Breast epithelium (tissue), 4 donors: ENCODE measurements at regions not wholly inside any gene's neighbourhood (a gene's known extent, or its start where the extent isn't known, plus 50 kb on each side); places are given as distances from the start of the nearest gene placed in this dataset.

Experiments used
- DNase-seq, 2 donors: peaks; one replicate each; pipeline ENCODE4 v3.0.0-alpha.2; 2019; ENCODE audit warnings: low spot score in 2 of 2
- H3K27ac ChIP-seq, 2 donors: fragments of 200-600 bp; sonication (generic) in 1 of 2; one replicate each; pipeline ENCODE4 v1.5.1; 2016 to 2019; ENCODE audit warnings: mild to moderate bottlenecking in 1 of 2
- H3K27me3 ChIP-seq, 2 donors: fragments of 200-600 bp; sonication (generic) in 1 of 2; one replicate each; pipeline versions ENCODE4 v1.5.1 to v1.6.0; 2017 to 2019; ENCODE audit warnings: control low read depth in 1 of 2, mild to moderate bottlenecking in 1 of 2
- H3K36me3 ChIP-seq: fragments of 200-600 bp; one replicate; pipeline ENCODE4 v1.5.1; 2019
- H3K4me1 ChIP-seq, 2 donors: fragments of 200-600 bp; sonication (generic); one replicate each; pipeline ENCODE4 v1.5.1; 2016 to 2019; ENCODE audit warnings: control low read depth in 1 of 2
- H3K4me3 ChIP-seq, 3 donors: fragments of 200-600 bp; sonication (generic); 1 replicate in 2 of 3; 2 replicates in 1 of 3; pipeline ENCODE4 v1.5.1; 2016 to 2019; ENCODE audit warnings: mild to moderate bottlenecking in 3 of 3, moderate library complexity in 2 of 3
- H3K9me3 ChIP-seq, 2 donors: fragments of 200-600 bp; sonication (generic) in 1 of 2; one replicate each; pipeline ENCODE4 v1.5.1; 2016 to 2019; ENCODE audit warnings: control low read depth in 1 of 2
- POLR2A ChIP-seq: fragments of 450-650 bp; IDR thresholded peaks from one replicate; pipeline ENCODE4 v1.6.1; 2016; ENCODE audit warnings: antibody characterized with exemption, mild to moderate bottlenecking, moderate library complexity
- POLR2AphosphoS5 ChIP-seq, 3 donors: sonication (generic); formaldehyde crosslinking; IDR thresholded peaks; one replicate each; pipeline ENCODE4 v1.6.1; 2017; ENCODE audit warnings: antibody characterized with exemption in 3 of 3
- intact Hi-C: fragments of 100-400 bp; cut with DNase I; formaldehyde crosslinking; loops from one replicate; pipeline ENCODE4 v1.15.1; 2023; ENCODE audit warnings: low total_unique reads
- TF ChIP-seq, protein P1 (sequence below), 3 donors: fragments of 450-650 bp; IDR thresholded peaks; one replicate each; pipeline ENCODE4 v1.5.1; 2016 to 2017; ENCODE audit warnings: antibody characterized with exemption in 3 of 3, mild to moderate bottlenecking in 3 of 3, moderate library complexity in 3 of 3

DNA sequence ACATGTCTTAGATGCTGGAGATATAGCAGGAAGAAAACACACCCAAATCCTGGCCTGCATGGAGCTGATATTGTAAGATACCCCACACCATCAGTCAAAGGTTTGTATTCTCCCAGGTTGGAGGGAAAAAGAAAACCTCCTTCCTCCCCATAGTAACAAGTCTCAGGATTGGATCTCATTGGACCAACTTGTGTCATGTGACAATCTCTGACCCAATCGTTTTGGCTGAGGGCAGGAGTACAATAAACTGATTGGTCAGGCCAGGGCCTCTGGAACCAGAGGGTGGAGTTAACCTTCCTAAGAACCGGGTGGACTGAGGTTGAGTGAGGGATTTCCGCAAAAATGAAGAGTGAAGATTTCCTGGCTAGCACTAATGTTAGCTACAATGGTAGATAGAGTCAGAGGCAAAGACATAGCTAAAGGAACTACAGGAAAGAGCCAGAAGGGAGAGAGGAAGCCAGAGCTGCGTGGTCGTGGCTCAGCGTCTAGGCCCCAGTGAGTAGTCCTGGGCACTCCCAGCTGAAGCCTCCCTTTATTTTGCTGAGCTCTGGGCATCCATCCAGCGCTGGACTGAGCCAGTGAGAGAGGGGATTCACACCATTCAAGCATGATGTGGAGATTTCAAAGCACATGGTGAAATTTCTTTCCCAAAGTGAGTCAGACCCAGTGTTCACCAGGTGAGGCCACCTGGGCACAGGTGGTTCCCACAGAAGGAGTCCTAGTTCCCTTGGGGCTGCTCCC is 219.9 kb downstream of the AACS start:
- TF ChIP-seq, protein P1, sequence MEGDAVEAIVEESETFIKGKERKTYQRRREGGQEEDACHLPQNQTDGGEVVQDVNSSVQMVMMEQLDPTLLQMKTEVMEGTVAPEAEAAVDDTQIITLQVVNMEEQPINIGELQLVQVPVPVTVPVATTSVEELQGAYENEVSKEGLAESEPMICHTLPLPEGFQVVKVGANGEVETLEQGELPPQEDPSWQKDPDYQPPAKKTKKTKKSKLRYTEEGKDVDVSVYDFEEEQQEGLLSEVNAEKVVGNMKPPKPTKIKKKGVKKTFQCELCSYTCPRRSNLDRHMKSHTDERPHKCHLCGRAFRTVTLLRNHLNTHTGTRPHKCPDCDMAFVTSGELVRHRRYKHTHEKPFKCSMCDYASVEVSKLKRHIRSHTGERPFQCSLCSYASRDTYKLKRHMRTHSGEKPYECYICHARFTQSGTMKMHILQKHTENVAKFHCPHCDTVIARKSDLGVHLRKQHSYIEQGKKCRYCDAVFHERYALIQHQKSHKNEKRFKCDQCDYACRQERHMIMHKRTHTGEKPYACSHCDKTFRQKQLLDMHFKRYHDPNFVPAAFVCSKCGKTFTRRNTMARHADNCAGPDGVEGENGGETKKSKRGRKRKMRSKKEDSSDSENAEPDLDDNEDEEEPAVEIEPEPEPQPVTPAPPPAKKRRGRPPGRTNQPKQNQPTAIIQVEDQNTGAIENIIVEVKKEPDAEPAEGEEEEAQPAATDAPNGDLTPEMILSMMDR (IDR thresholded peaks at IDR 0.05): no peak
- TF ChIP-seq POLR2A (no peak), POLR2AphosphoS5 (IDR thresholded peaks at IDR 0.05) (no peak)
- Histone ChIP-seq H3K36me3 (no peaks in the 10 kb centered on the region), H3K27ac (no peak overlapping the region), H3K4me1 (no peaks in the 10 kb centered on the region), H3K9me3 (peaks cover 0 to 3% of the 10 kb centered on the region in 2 donors), H3K27me3 (peaks cover 0 to 23% of the 10 kb centered on the region in 2 donors), H3K4me3 (no peak overlapping the region)
- no peak for DNase-seq
- intact Hi-C loops: no loop called here

DNA sequence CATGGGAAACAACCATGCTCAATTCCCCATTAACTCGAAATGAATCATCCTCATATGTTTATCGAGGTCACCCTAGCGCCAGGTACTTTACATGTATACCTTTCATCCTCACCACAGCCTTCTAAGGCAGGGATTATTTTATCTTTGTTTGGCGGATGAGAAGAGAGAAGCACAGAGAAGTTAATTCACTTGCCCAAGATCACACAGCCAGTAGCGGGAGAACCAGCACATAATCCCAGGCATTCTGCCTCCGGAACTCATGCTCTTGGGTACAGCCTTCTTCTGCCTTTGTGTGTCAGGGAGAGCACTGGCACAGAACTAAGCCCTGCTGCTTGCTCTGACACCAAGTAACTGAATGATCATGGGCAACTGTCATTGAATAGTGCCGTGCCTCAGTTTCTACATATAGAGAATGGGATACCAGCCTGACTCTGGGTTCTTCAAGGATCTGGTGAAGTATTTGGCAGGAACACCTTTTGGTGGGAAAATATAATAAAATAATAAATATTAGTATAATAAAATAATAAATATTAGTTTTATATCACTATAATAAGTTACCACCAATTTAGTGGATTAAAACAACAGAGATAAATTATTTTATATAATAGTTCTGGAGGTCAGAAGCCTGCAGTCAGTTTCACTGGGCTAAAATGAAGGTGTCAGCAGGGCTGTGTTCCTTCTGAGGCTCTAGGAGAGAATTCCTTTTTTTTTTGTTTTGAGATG is 220.9 kb downstream of the AACS start:
- DNase-seq: no peak
- peaks cover 0 to 18% of the 10 kb centered on the region in 2 donors for H3K27me3 ChIP-seq
- H3K4me3 ChIP-seq: no peak overlapping the region
- intact Hi-C loops: no loop called here
- peaks cover 0 to 3% of the 10 kb centered on the region in 2 donors for H3K9me3 ChIP-seq
- H3K27ac ChIP-seq: no peak overlapping the region
- H3K36me3 ChIP-seq: no peaks in the 10 kb centered on the region
- TF ChIP-seq POLR2AphosphoS5 (IDR thresholded peaks at IDR 0.05) (no peak), POLR2A (no peak)
- TF ChIP-seq, protein P1 (IDR thresholded peaks at IDR 0.05): no peak
- H3K4me1 ChIP-seq: no peaks in the 10 kb centered on the region

DNA sequence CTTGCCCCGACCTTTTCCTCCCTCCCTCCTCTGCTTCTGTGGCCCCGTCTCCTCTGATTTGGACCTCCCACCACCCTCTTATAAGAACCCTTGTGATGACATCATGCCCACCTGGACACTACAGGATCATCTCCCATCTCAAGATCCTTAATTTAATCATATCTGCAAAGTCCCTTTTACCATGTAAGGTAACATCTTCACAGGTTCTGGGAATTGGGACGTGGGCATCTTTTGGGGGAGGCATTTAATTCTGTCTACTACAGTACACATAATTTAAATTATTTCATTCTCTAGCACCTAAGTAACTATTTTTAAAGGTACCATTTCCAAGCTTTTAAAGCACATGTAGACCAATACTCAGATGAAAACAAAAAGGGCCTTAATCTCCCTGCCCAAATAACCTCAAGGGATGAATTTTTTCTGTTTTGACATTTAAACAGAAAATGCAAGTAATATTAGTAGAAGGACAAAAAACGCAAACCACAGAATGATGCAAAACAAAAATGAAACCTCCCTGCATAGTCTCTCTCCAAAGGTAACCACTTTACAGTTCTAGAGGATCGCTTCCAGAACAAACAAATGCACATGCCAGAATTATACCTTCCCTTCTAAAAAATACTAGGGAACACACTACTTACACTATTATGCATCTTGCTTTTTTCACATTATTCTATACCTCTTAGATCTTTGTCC is 222.1 kb downstream of the AACS start:
- H3K9me3 ChIP-seq: peaks cover 0 to 3% of the 10 kb centered on the region in 2 donors
- H3K36me3 ChIP-seq: no peaks in the 10 kb centered on the region
- no peak for TF ChIP-seq POLR2A
- TF ChIP-seq, protein P1 (IDR thresholded peaks at IDR 0.05): no peak
- no peak for TF ChIP-seq POLR2AphosphoS5 (IDR thresholded peaks at IDR 0.05)

DNA sequence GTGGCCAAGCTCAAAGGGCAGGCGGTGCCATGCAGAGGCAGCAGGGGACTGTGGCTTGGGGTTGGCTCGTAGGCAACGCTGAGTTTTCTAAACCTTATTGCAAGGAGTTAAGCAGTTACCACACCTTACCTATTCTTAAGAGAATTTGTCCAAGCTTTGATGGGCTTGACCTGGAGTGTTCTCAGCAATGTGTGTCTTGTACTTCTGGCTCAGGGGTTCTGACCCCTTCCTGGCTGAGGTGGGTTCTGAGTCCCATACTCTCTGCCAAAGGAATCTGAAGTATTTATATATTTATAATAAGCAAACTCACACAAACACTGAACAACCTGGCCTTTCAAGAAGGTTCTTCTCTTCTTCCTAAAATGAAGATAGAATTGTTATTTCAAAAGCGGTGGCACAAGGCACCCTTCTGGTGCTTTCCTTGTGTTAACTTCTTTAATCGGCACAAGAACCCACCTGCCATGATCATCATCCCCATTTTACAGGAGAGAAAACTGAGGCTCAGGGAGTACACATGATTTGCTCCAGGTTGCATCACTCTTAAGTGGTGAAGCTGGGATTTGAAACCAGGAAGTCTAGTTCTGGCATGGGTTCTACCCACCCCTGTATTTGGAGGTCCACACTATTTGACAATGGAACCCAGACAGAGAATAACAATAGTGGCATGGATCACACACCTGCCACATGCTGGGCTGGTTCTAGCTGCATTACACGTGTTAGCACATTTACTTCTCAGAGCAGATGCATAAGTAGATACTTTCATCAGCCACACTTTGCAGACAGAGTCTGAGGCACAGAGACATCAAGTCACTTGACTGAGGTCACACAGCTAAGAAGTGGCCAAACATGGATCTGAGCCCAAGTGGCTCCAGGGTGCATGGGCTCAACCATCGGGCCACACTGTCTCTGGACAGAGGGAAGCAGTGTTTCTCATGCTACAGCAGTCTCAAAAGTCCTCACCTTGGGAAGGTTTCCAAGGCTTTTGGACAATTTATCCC is 224.0 kb downstream of the AACS start:
- no peak for TF ChIP-seq POLR2A
- TF ChIP-seq POLR2AphosphoS5 (IDR thresholded peaks at IDR 0.05): no peak
- TF ChIP-seq, protein P1 (IDR thresholded peaks at IDR 0.05): no peak
- no peak for DNase-seq
- H3K9me3 ChIP-seq: peaks cover 6 to 11% of the 10 kb centered on the region in 2 donors
- no peak overlapping the region for H3K4me3 ChIP-seq
- intact Hi-C loops: no loop called here
- no peaks in the 10 kb centered on the region for H3K36me3 ChIP-seq
- peaks cover 0 to 11% of the 10 kb centered on the region in 2 donors for H3K27me3 ChIP-seq
- no peaks in the 10 kb centered on the region for H3K4me1 ChIP-seq
- H3K27ac ChIP-seq: no peak overlapping the region

More for the DNA sequence above, 222.1 kb downstream of the AACS start:
- H3K27ac ChIP-seq: no peak overlapping the region
- peaks cover 0 to 13% of the 10 kb centered on the region in 2 donors for H3K27me3 ChIP-seq
- H3K4me3 ChIP-seq: no peak overlapping the region
- DNase-seq: no peak
- intact Hi-C loops: no loop called here
- no peaks in the 10 kb centered on the region for H3K4me1 ChIP-seq
